IMR-90 (cell line): ENCODE measurements at regions not wholly inside any gene's neighbourhood (a gene's known extent, or its start where the extent isn't known, plus 50 kb on each side); places are given as distances from the start of the nearest gene placed in this dataset.

Experiments used
- ATAC-seq: fragments of 200-7000 bp; cut with Tn5 transposase; 2 replicates; pipeline ENCODE4 v1.9.1; 2020; ENCODE audit warnings: low read depth, mild to moderate bottlenecking, moderate library complexity
- BruUV-seq: library from RNA; stranded (reverse); fragments of 400-500 nt; replicated peaks from 2 replicates; lab custom pipeline; 2021; lab: Mats Ljungman, UMichigan
- CTCF ChIA-PET: fragments of 300-600 bp; formaldehyde crosslinking; extraction: SDS; loops from one replicate; lab custom pipeline; 2021; ENCODE audit warnings: antibody characterized with exemption; lab: Yijun Ruan, JAX
- POLR2A ChIA-PET: fragments of 300-600 bp; sonication (Branson Sonifier 250); formaldehyde crosslinking; loops from one replicate; lab custom pipeline; 2022; ENCODE audit warnings: antibody characterized with exemption; ENCODE audit not compliant: unreplicated experiment; lab: Charles Lee
- DNase-seq: peaks from one replicate; pipeline ENCODE4 v3.0.0; 2013
- H2AFZ ChIP-seq: replicated peaks from 2 replicates; pipeline ENCODE3; 2013; ENCODE audit warnings: low read length, mild to moderate bottlenecking; ENCODE audit not compliant: poor library complexity
- H2AK5ac ChIP-seq: 2 replicates; pipeline ENCODE4 v1.6.1; 2013; ENCODE audit warnings: low read depth, low read length, inconsistent platforms
- H2AK9ac ChIP-seq: replicated peaks from 2 replicates; pipeline ENCODE3; 2013; ENCODE audit warnings: mild to moderate bottlenecking, low read depth, low read length, moderate library complexity; ENCODE audit not compliant: poor library complexity
- H2BK120ac ChIP-seq: 2 replicates; pipeline ENCODE4 v1.6.1; 2013; ENCODE audit warnings: low read depth, low read length, inconsistent platforms
- H2BK15ac ChIP-seq: 3 replicates; pipeline ENCODE4 v1.6.1; 2013; ENCODE audit warnings: low read depth, low read length, inconsistent platforms
- H2BK20ac ChIP-seq: 2 replicates; pipeline ENCODE4 v1.6.1; 2013; ENCODE audit warnings: low read depth, mild to moderate bottlenecking, inconsistent platforms, low read length, moderate library complexity
- H2BK5ac ChIP-seq: 2 replicates; pipeline ENCODE4 v1.6.1; 2013; ENCODE audit warnings: mild to moderate bottlenecking, low read depth, low read length, inconsistent platforms; ENCODE audit not compliant: poor library complexity, severe bottlenecking
- H3K14ac ChIP-seq: replicated peaks from 2 replicates; pipeline ENCODE4 v1.6.1; 2013; ENCODE audit warnings: low read depth, low read length, inconsistent platforms
- H3K18ac ChIP-seq: 2 replicates; pipeline ENCODE4 v1.6.1; 2013; ENCODE audit warnings: low read depth, low read length, control low read depth
- H3K23ac ChIP-seq: 2 replicates; pipeline ENCODE4 v1.6.1; 2013; ENCODE audit warnings: low read depth, low read length, inconsistent platforms
- H3K27ac ChIP-seq: 2 replicates; pipeline ENCODE4 v1.5.1; 2013; ENCODE audit warnings: mild to moderate bottlenecking, control low read depth, low read length; ENCODE audit not compliant: insufficient read depth
- H3K27me3 ChIP-seq: 2 replicates; pipeline ENCODE4 v1.6.1; 2013; ENCODE audit warnings: low read length; ENCODE audit not compliant: control insufficient read depth, insufficient read depth
- H3K36me3 ChIP-seq: 2 replicates; pipeline ENCODE4 v1.6.1; 2013; ENCODE audit warnings: low read length, mixed read lengths; ENCODE audit not compliant: control insufficient read depth, insufficient read depth
- H3K4ac ChIP-seq: 2 replicates; pipeline ENCODE4 v1.6.1; 2013; ENCODE audit warnings: low read depth, low read length, inconsistent platforms
- H3K4me1 ChIP-seq: 2 replicates; pipeline ENCODE4 v1.6.1; 2013; ENCODE audit warnings: low read length, mixed read lengths; ENCODE audit not compliant: control insufficient read depth, insufficient read depth
- H3K4me2 ChIP-seq: 2 replicates; pipeline ENCODE4 v1.6.1; 2013; ENCODE audit warnings: low read depth, mild to moderate bottlenecking, control low read depth, low read length, moderate library complexity
- H3K4me3 ChIP-seq: 2 replicates; pipeline ENCODE4 v1.5.1; 2013; ENCODE audit warnings: low read depth, mild to moderate bottlenecking, control low read depth, low read length, moderate library complexity; ENCODE audit not compliant: insufficient read depth
- H3K56ac ChIP-seq: 2 replicates; pipeline ENCODE4 v1.6.1; 2013; ENCODE audit warnings: low read length, inconsistent platforms; ENCODE audit not compliant: insufficient read depth; ENCODE audit errors: extremely low read depth
- H3K79me1 ChIP-seq, 2 experiments: 2 replicates each; pipeline ENCODE4 v1.6.1; 2013; ENCODE audit warnings: low read length in 2 of 2, inconsistent platforms in 1 of 2, low read depth in 1 of 2
- H3K9ac ChIP-seq: 2 replicates; pipeline ENCODE4 v1.6.1; 2013; ENCODE audit warnings: low read depth, low read length, control low read depth
- H3K9me1 ChIP-seq: 2 replicates; pipeline ENCODE4 v1.6.1; 2013; ENCODE audit warnings: low read length, inconsistent platforms; ENCODE audit not compliant: insufficient read depth
- H3K9me3 ChIP-seq: 2 replicates; pipeline ENCODE4 v1.6.1; 2013; ENCODE audit warnings: low read length; ENCODE audit not compliant: control insufficient read depth, insufficient read depth
- H4K20me1 ChIP-seq: 2 replicates; pipeline ENCODE4 v1.6.1; 2013; ENCODE audit warnings: low read length, inconsistent platforms; ENCODE audit not compliant: insufficient read depth
- H4K5ac ChIP-seq: 2 replicates; pipeline ENCODE4 v1.6.1; 2013; ENCODE audit warnings: mild to moderate bottlenecking, low read depth, low read length, control low read depth
- H4K8ac ChIP-seq, 2 experiments: 2 replicates each; pipeline ENCODE4 v1.6.1; 2013; ENCODE audit warnings: low read depth in 2 of 2, low read length in 2 of 2, control low read depth in 1 of 2, inconsistent platforms in 1 of 2
- H4K91ac ChIP-seq: 2 replicates; pipeline ENCODE4 v1.6.1; 2013; ENCODE audit warnings: low read depth, low read length, inconsistent platforms; ENCODE audit not compliant: insufficient read depth
- BHLHE40 ChIP-seq: fragments of 150-350 bp; IDR thresholded peaks from 2 replicates; pipeline ENCODE4 v1.6.1; 2016; ENCODE audit warnings: mild to moderate bottlenecking, low read depth, low read length
- CHD1 ChIP-seq: IDR thresholded peaks from 2 replicates; pipeline ENCODE4 v1.6.1; 2012; ENCODE audit warnings: low read depth, low read length, improper control_type of control experiment
- MXI1 ChIP-seq: IDR thresholded peaks from 2 replicates; pipeline ENCODE4 v1.6.1; 2012; ENCODE audit warnings: low read depth, mild to moderate bottlenecking, low read length, moderate library complexity, borderline replicate concordance
- NFE2L2 ChIP-seq: fragments of 150-350 bp; IDR thresholded peaks from 2 replicates; pipeline ENCODE4 v1.6.1; 2016; ENCODE audit warnings: low read depth, mild to moderate bottlenecking, low read length
- RFX5 ChIP-seq: IDR thresholded peaks from 2 replicates; pipeline ENCODE4 v1.8.0; 2012; ENCODE audit warnings: low read depth, mild to moderate bottlenecking, low read length, moderate library complexity
- WGBS, 2 experiments: methylation state at CpG; one replicate each; pipeline versions ENCODE4 v1.1.5 to v1.1.7; 2013; ENCODE audit warnings: missing lambda C conversion rate in 2 of 2; ENCODE audit not compliant: insufficient read length in 1 of 2; ENCODE audit errors: extremely low coverage in 2 of 2; 5-methylcytosine and 5-hydroxymethylcytosine counted together
- dilution Hi-C: fragments of 300-500 bp; cut with HindIII; formaldehyde crosslinking; loops from one replicate; pipeline ENCODE4 v1.14.3; 2018; ENCODE audit warnings: low sequenced_read_pairs; ENCODE audit not compliant: unreplicated experiment
- in situ Hi-C: fragments of 300-500 bp; cut with MboI; formaldehyde crosslinking; loops from 3 replicates; pipeline ENCODE4 v1.14.3; 2019; ENCODE audit warnings: low sequenced_read_pairs, inconsistent platforms, mixed read lengths
- intact Hi-C: fragments of 100-400 bp; cut with micrococcal nuclease; formaldehyde crosslinking; loops from 2 replicates; pipeline ENCODE4 v1.10.0; 2022

- Histone ChIP-seq H2AK5ac (no peak overlapping the region), H3K79me1 (no peaks in the 10 kb centered on the region), H2BK15ac (no peak overlapping the region), H4K5ac (no peak overlapping the region), H4K8ac (no peak overlapping the region), H3K4me1 (no peaks in the 10 kb centered on the region), H2AFZ (no peak overlapping the region), H3K27me3 (no peaks in the 10 kb centered on the region), H3K9me1 (0 out of 2 replicates have a peak, but pooled peaks cover 2% of the 10 kb centered on the region), H3K56ac (no peak overlapping the region), H3K4me3 (no peak overlapping the region), H3K4ac (no peak overlapping the region), H3K27ac (no peak overlapping the region), H4K20me1 (no peaks in the 10 kb centered on the region), H4K91ac (no peak overlapping the region), H2BK20ac (no peak overlapping the region), H3K9me3 (no peaks in the 10 kb centered on the region), H3K4me2 (no peak overlapping the region), H2BK120ac (no peak overlapping the region), H3K14ac (no peak overlapping the region), H3K18ac (no peak overlapping the region), H3K23ac (no peak overlapping the region), H2AK9ac (no peak overlapping the region), H3K9ac (no peak overlapping the region), H2BK5ac (no peak overlapping the region), H3K36me3 (no peaks in the 10 kb centered on the region)
- intact Hi-C loops (no loop called here), in situ Hi-C loops (no loop called here), dilution Hi-C loops (no loop called here)
- ChIA-PET CTCF (interaction anchor here (0.7 to 1.1 kb wide), 2 partner anchors 18 to 1483 kb away, joined by 3 read pairs; no protein-coding TSS in a partner anchor), POLR2A (no interaction called here)
- TF ChIP-seq BHLHE40 (no peak), RFX5 (no peak), NFE2L2 (no peak), CHD1 (no peak), MXI1 (no peak)
- BruUV-seq, result no TSS peak
- 100% methylated on average over 1 of the region's 3 CpGs; no CpG with 5 or more reads in 1 of the 2 experiments for WGBS, 2 experiments
- ATAC-seq (no peak), DNase-seq (no peak)
Measured at GRCh38 chr6:100276311-100277057, 188.2 kb downstream of the SIM1 start.
